Mesendoderm (in vitro differentiated cells): ENCODE measurements at regions not wholly inside any gene's neighbourhood (a gene's known extent, or its start where the extent isn't known, plus 50 kb on each side); places are given as distances from the start of the nearest gene placed in this dataset.

Experiments
- DNase-seq: peaks from one replicate; pipeline ENCODE4 v3.0.0; 2013
- H2AK5ac ChIP-seq: 2 replicates; pipeline ENCODE4 v1.6.1; 2013; ENCODE audit warnings: low read length, inconsistent platforms
- H2BK120ac ChIP-seq: 2 replicates; pipeline ENCODE4 v1.6.1; 2013; ENCODE audit warnings: low read depth, mild to moderate bottlenecking, low read length, moderate library complexity, mixed read lengths
- H2BK15ac ChIP-seq: replicated peaks from 2 replicates; pipeline ENCODE4 v1.6.1; 2013; ENCODE audit warnings: low read depth, mild to moderate bottlenecking, moderate library complexity
- H2BK5ac ChIP-seq: 2 replicates; pipeline ENCODE4 v1.6.1; 2013; ENCODE audit warnings: low read length, inconsistent platforms
- H3K18ac ChIP-seq: 2 replicates; pipeline ENCODE4 v1.6.1; 2013; ENCODE audit warnings: mild to moderate bottlenecking, low read length, mixed read lengths
- H3K23ac ChIP-seq: one replicate; pipeline ENCODE4 v1.6.1; 2013; ENCODE audit warnings: low read length
- H3K27ac ChIP-seq: 2 replicates; pipeline ENCODE4 v1.5.1; 2013; ENCODE audit warnings: low read depth, mild to moderate bottlenecking, inconsistent platforms, low read length, moderate library complexity
- H3K27me3 ChIP-seq: 2 replicates; pipeline ENCODE4 v1.6.1; 2013; ENCODE audit warnings: low read length, control low read depth, mild to moderate bottlenecking, inconsistent platforms; ENCODE audit not compliant: insufficient read depth, poor library complexity
- H3K36me3 ChIP-seq: 2 replicates; pipeline ENCODE4 v1.6.1; 2013; ENCODE audit warnings: low read length, inconsistent platforms; ENCODE audit not compliant: control insufficient read depth, insufficient read depth
- H3K4ac ChIP-seq: one replicate; pipeline ENCODE4 v1.6.1; 2013; ENCODE audit warnings: low read depth, mild to moderate bottlenecking, low read length, moderate library complexity
- H3K4me1 ChIP-seq: 2 replicates; pipeline ENCODE4 v1.6.1; 2013; ENCODE audit warnings: low read depth, low read length, inconsistent platforms; ENCODE audit not compliant: control insufficient read depth
- H3K4me2 ChIP-seq: 2 replicates; pipeline ENCODE4 v1.6.1; 2013; ENCODE audit warnings: low read length
- H3K4me3 ChIP-seq: 2 replicates; pipeline ENCODE4 v1.5.1; 2013; ENCODE audit warnings: mild to moderate bottlenecking, low read length
- H3K56ac ChIP-seq: one replicate; pipeline ENCODE4 v1.6.1; 2013; ENCODE audit warnings: low read length
- H3K79me1 ChIP-seq: 2 replicates; pipeline ENCODE4 v1.6.1; 2013; ENCODE audit warnings: low read length, inconsistent platforms
- H3K79me2 ChIP-seq: 2 replicates; pipeline ENCODE4 v1.6.1; 2013; ENCODE audit warnings: mild to moderate bottlenecking, low read length; ENCODE audit not compliant: control insufficient read depth, insufficient read depth
- H3K9ac ChIP-seq: 2 replicates; pipeline ENCODE4 v1.6.1; 2013; ENCODE audit warnings: low read length, inconsistent platforms
- H4K5ac ChIP-seq: one replicate; pipeline ENCODE4 v1.6.1; 2013; ENCODE audit warnings: low read length
- H4K8ac ChIP-seq: one replicate; pipeline ENCODE4 v1.6.1; 2013; ENCODE audit warnings: low read depth, mild to moderate bottlenecking, control low read depth, low read length, moderate library complexity
- WGBS: extraction: QIAGEN DNeasy Blood & Tissue Kit; methylation state at CpG from one replicate; pipeline ENCODE4 v1.1.7; 2013; ENCODE audit warnings: low lambda C conversion rate, missing lambda C conversion rate; ENCODE audit not compliant: insufficient coverage; ENCODE audit errors: extremely low coverage; 5-methylcytosine and 5-hydroxymethylcytosine counted together

- Histone ChIP-seq H3K23ac (no peak overlapping the region), H2AK5ac (no peak overlapping the region), H3K4me1 (peaks cover 6% of the 10 kb centered on the region), H2BK15ac (no peak overlapping the region), H3K56ac (no peak overlapping the region), H2BK120ac (no peak overlapping the region), H3K79me2 (no peaks in the 10 kb centered on the region), H2BK5ac (no peak overlapping the region), H3K4ac (no peak overlapping the region), H3K18ac (no peak overlapping the region), H3K9ac (no peak overlapping the region), H3K27ac (no peak overlapping the region), H3K4me3 (no peak overlapping the region), H3K27me3 (no peaks in the 10 kb centered on the region), H3K79me1 (no peaks in the 10 kb centered on the region), H3K36me3 (no peaks in the 10 kb centered on the region), H4K5ac (no peak overlapping the region), H4K8ac (no peak overlapping the region), H3K4me2 (no peak overlapping the region)
- WGBS: no CpG with 5 or more reads among the region's 2 CpGs
- no peak for DNase-seq
Observed at GRCh38 chr3:64890466-64890865, 202.7 kb upstream of the ADAMTS9 start.

- Histone ChIP-seq H3K9ac (no peak overlapping the region), H2AK5ac (no peak overlapping the region), H3K27ac (no peak overlapping the region), H3K4me2 (no peak overlapping the region), H3K4me3 (no peak overlapping the region), H3K79me2 (no peaks in the 10 kb centered on the region), H3K4me1 (peaks cover 6% of the 10 kb centered on the region), H3K79me1 (no peaks in the 10 kb centered on the region), H3K23ac (no peak overlapping the region), H2BK15ac (no peak overlapping the region), H2BK120ac (no peak overlapping the region), H3K18ac (no peak overlapping the region), H4K5ac (no peak overlapping the region), H3K56ac (no peak overlapping the region), H3K36me3 (no peaks in the 10 kb centered on the region), H4K8ac (no peak overlapping the region), H2BK5ac (no peak overlapping the region), H3K4ac (no peak overlapping the region), H3K27me3 (no peaks in the 10 kb centered on the region)
- no CpG with 5 or more reads among the region's 10 CpGs for WGBS
- no peak for DNase-seq
Observed at GRCh38 chr3:64890006-64890405, 202.2 kb upstream of the ADAMTS9 start.

GRCh38 chr3:64888840-64889392, 201.1 kb upstream of the ADAMTS9 start:
- Histone ChIP-seq H3K27me3 (no peaks in the 10 kb centered on the region), H3K4me1 (peaks cover 3% of the 10 kb centered on the region), H4K8ac (peak overlapping the region; percentile 13), H3K56ac (no peak overlapping the region), H3K27ac (no peak overlapping the region), H3K4me3 (no peak overlapping the region), H3K36me3 (no peaks in the 10 kb centered on the region), H3K79me1 (no peaks in the 10 kb centered on the region), H3K4me2 (no peak overlapping the region), H3K23ac (no peak overlapping the region), H3K9ac (no peak overlapping the region), H2AK5ac (no peak overlapping the region), H3K79me2 (no peaks in the 10 kb centered on the region), H3K18ac (no peak overlapping the region), H2BK15ac (no peak overlapping the region), H4K5ac (no peak overlapping the region), H3K4ac (no peak overlapping the region), H2BK5ac (no peak overlapping the region), H2BK120ac (no peak overlapping the region)
- DNase-seq: no peak
- no CpG with 5 or more reads among the region's 3 CpGs for WGBS

GRCh38 chr3:64888165-64888564, 200.4 kb upstream of the ADAMTS9 start:
- H4K5ac ChIP-seq: no peak overlapping the region

GRCh38 chr3:64885055-64885454, 197.3 kb upstream of the ADAMTS9 start:
- H3K9ac ChIP-seq: no peak overlapping the region
- no peaks in the 10 kb centered on the region for H3K79me1 ChIP-seq
- no peaks in the 10 kb centered on the region for H3K79me2 ChIP-seq
- H3K56ac ChIP-seq: no peak overlapping the region
- H2BK120ac ChIP-seq: no peak overlapping the region
- H3K4me3 ChIP-seq: no peak overlapping the region
- H3K4ac ChIP-seq: no peak overlapping the region
- no peak overlapping the region for H4K8ac ChIP-seq
- DNase-seq: no peak
- H3K36me3 ChIP-seq: no peaks in the 10 kb centered on the region
- H2AK5ac ChIP-seq: no peak overlapping the region
- H3K27ac ChIP-seq: no peak overlapping the region
- H2BK15ac ChIP-seq: no peak overlapping the region
- no peaks in the 10 kb centered on the region for H3K27me3 ChIP-seq
- H3K18ac ChIP-seq: no peak overlapping the region
- H2BK5ac ChIP-seq: no peak overlapping the region
- WGBS: no CpG with 5 or more reads among the region's 3 CpGs
- H3K4me1 ChIP-seq: no peaks in the 10 kb centered on the region
- H4K5ac ChIP-seq: no peak overlapping the region
- no peak overlapping the region for H3K23ac ChIP-seq
- H3K4me2 ChIP-seq: no peak overlapping the region

More at GRCh38 chr3:64888165-64888564, 200.4 kb upstream of the ADAMTS9 start:
- H2AK5ac ChIP-seq: no peak overlapping the region
- no peak for DNase-seq
- no peaks in the 10 kb centered on the region for H3K79me2 ChIP-seq
- no peak overlapping the region for H3K56ac ChIP-seq
- no CpG with 5 or more reads among the region's 1 CpG for WGBS
- H3K4me3 ChIP-seq: no peak overlapping the region
- no peak overlapping the region for H4K8ac ChIP-seq
- H3K23ac ChIP-seq: no peak overlapping the region
- H2BK120ac ChIP-seq: no peak overlapping the region
- H3K27me3 ChIP-seq: no peaks in the 10 kb centered on the region
- no peaks in the 10 kb centered on the region for H3K36me3 ChIP-seq
- H2BK15ac ChIP-seq: no peak overlapping the region
- no peak overlapping the region for H3K18ac ChIP-seq
- no peak overlapping the region for H3K4me2 ChIP-seq
- no peak overlapping the region for H3K27ac ChIP-seq
- H3K9ac ChIP-seq: no peak overlapping the region
- H2BK5ac ChIP-seq: no peak overlapping the region
- H3K79me1 ChIP-seq: no peaks in the 10 kb centered on the region
- H3K4me1 ChIP-seq: peaks cover 3% of the 10 kb centered on the region
- H3K4ac ChIP-seq: no peak overlapping the region

GRCh38 chr3:64884536-64884935, 196.7 kb upstream of the ADAMTS9 start:
- H3K4me2 ChIP-seq: no peak overlapping the region

More at GRCh38 chr3:64884536-64884935, 196.7 kb upstream of the ADAMTS9 start:
- Histone ChIP-seq H4K5ac (no peak overlapping the region), H2BK5ac (no peak overlapping the region), H3K4me3 (no peak overlapping the region), H3K36me3 (no peaks in the 10 kb centered on the region), H3K4me1 (no peaks in the 10 kb centered on the region), H2BK15ac (no peak overlapping the region), H3K9ac (no peak overlapping the region), H3K18ac (no peak overlapping the region), H3K79me1 (no peaks in the 10 kb centered on the region), H3K27me3 (no peaks in the 10 kb centered on the region), H3K27ac (no peak overlapping the region), H3K56ac (no peak overlapping the region), H3K4ac (no peak overlapping the region), H2BK120ac (no peak overlapping the region), H2AK5ac (no peak overlapping the region), H3K79me2 (no peaks in the 10 kb centered on the region), H4K8ac (no peak overlapping the region), H3K23ac (no peak overlapping the region)
- no peak for DNase-seq
- no CpG with 5 or more reads among the region's 3 CpGs for WGBS
